ENCODE measurements at regions not wholly inside any gene's neighbourhood (a gene's known extent, or its start where the extent isn't known, plus 50 kb on each side); places are given as distances from the start of the nearest gene placed in this dataset.

DNA sequence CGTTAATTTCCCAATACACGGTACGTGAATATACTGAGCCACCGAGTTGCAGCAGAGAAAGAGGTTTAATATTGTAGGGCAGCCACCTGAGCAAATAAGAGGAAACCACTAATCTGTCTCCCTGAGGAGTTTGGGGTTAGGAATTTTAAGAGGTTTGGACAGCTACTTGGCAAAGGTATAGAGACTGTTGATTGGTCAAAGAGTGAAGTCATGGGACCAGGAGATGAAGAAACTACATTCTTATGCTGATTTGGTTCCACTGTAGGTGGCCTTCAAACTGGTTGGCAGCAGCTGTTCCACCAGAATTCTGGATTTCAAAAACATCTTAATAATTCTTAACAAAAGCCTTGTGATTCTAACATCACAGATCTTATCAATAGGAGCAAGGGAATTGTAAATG, 485.4 kb upstream of the PRMT6 start:
- intact Hi-C loops (cut with micrococcal nuclease) (no loop called here), dilution Hi-C loops (cut with MboI; ENCODE audit: extremely low pct_ligation_motif_present, low sequenced_read_pairs) (no loop called here)
- Histone ChIP-seq H4K20me1 (replicated peaks; ENCODE audit: control insufficient read depth, extremely low read depth, insufficient read depth, low read length) (no peaks in the 10 kb centered on the region), H3K4me2 (ENCODE audit: insufficient read depth, low read length) (no peak overlapping the region), H3K9me1 (replicated peaks; ENCODE audit: control insufficient read depth, extremely low read depth, insufficient read depth, low read length) (no peaks in the 10 kb centered on the region), H3K4me3 (replicated peaks in 1 of 3; ENCODE audit: insufficient read depth in 1 of 3, low read depth in 1 of 3, low read length in 3 of 3) (no peak overlapping the region), H2AFZ (ENCODE audit: low read depth, low read length) (no peak overlapping the region), H3K27me3 (ENCODE audit: control insufficient read depth in 2 of 2, insufficient read depth in 2 of 2, low read length in 2 of 2) (no peaks in the 10 kb centered on the region), H3K79me2 (ENCODE audit: control insufficient read depth, insufficient read depth, low read length) (no peaks in the 10 kb centered on the region), H3K9me3 (replicated peaks; ENCODE audit: control insufficient read depth, insufficient read depth, low read length) (peaks cover 5% of the 10 kb centered on the region), H3K27ac (ENCODE audit: insufficient read depth, low read depth, low read length) (no peak overlapping the region), H3K9ac (replicated peaks; ENCODE audit: extremely low read depth, insufficient read depth, low read length) (no peak overlapping the region), H3K4me1 (ENCODE audit: control insufficient read depth, extremely low read depth, insufficient read depth, low read length) (no peaks in the 10 kb centered on the region), H3K36me3 (ENCODE audit: control insufficient read depth in 2 of 2, extremely low read depth in 1 of 2, insufficient read depth in 2 of 2, low read length in 2 of 2) (no peaks in the 10 kb centered on the region)
- BruUV-seq (replicated peaks) = no TSS peak
- no peak for DNase-seq (ENCODE audit: low read depth, low spot score)
- no peak for FAIRE-seq
- TF ChIP-seq POLR2AphosphoS5 (IDR thresholded peaks at IDR 0.05; ENCODE audit: insufficient read depth, low read depth, low read length) (no peak), MYC (IDR thresholded peaks at IDR 0.05; ENCODE audit: low read depth, low read length) (no peak)
- ChIA-PET CTCF (no interaction called here), POLR2A (no interaction called here)

DNA sequence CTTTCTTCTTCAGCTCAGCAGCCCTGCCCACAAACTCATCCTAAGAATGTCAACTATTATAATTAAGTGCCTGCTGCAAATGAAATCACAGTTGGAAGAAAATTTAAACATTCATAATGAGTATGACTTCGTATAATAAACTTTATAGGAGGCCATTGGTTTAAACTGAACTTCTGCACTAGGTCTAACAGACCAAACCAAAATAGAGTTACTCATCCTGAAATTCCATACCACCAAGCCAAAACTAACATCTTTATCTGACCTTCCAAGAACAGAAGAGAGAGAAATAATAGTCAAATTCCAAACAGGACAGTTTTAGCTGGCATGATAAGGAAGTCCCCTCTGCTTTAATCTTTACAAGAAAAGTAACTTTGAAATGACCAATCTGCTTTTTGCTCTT, 472.4 kb upstream of the PRMT6 start:
- no peaks in the 10 kb centered on the region for H3K27me3 ChIP-seq (ENCODE audit: control insufficient read depth in 2 of 2, insufficient read depth in 2 of 2, low read length in 2 of 2)
- POLR2A ChIA-PET = no interaction called here
- CTCF ChIA-PET = no interaction called here
- TF ChIP-seq, protein P1, sequence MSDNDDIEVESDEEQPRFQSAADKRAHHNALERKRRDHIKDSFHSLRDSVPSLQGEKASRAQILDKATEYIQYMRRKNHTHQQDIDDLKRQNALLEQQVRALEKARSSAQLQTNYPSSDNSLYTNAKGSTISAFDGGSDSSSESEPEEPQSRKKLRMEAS (IDR thresholded peaks at IDR 0.05; ENCODE audit: insufficient read depth, insufficient read length) = no peak
- TF ChIP-seq, protein P2, sequence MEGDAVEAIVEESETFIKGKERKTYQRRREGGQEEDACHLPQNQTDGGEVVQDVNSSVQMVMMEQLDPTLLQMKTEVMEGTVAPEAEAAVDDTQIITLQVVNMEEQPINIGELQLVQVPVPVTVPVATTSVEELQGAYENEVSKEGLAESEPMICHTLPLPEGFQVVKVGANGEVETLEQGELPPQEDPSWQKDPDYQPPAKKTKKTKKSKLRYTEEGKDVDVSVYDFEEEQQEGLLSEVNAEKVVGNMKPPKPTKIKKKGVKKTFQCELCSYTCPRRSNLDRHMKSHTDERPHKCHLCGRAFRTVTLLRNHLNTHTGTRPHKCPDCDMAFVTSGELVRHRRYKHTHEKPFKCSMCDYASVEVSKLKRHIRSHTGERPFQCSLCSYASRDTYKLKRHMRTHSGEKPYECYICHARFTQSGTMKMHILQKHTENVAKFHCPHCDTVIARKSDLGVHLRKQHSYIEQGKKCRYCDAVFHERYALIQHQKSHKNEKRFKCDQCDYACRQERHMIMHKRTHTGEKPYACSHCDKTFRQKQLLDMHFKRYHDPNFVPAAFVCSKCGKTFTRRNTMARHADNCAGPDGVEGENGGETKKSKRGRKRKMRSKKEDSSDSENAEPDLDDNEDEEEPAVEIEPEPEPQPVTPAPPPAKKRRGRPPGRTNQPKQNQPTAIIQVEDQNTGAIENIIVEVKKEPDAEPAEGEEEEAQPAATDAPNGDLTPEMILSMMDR (IDR thresholded peaks at IDR 0.05; ENCODE audit: extremely low read depth in 1 of 2, insufficient read depth in 1 of 2, low read depth in 1 of 2, low read length in 2 of 2) = no peak
- TF ChIP-seq EZH2 (IDR thresholded peaks at IDR 0.05; ENCODE audit: borderline replicate concordance, low read depth, low read length, severe bottlenecking) (no peak), GATA2 (IDR thresholded peaks at IDR 0.05; ENCODE audit: insufficient read depth, insufficient read length, low read depth, low read length) (no peak), MYC (IDR thresholded peaks at IDR 0.05; ENCODE audit: low read depth, low read length) (no peak)
- peaks cover 2% of the 10 kb centered on the region for H3K9me3 ChIP-seq (replicated peaks; ENCODE audit: control insufficient read depth, insufficient read depth, low read length)
- no peaks in the 10 kb centered on the region for H3K9me1 ChIP-seq (replicated peaks; ENCODE audit: control insufficient read depth, extremely low read depth, insufficient read depth, low read length)
- BruUV-seq (replicated peaks) = no TSS peak
- no peak overlapping the region for H3K27ac ChIP-seq (ENCODE audit: insufficient read depth, low read depth, low read length)
- dilution Hi-C loops (cut with MboI; ENCODE audit: extremely low pct_ligation_motif_present, low sequenced_read_pairs) = no loop called here
- no peaks in the 10 kb centered on the region for H3K79me2 ChIP-seq (ENCODE audit: control insufficient read depth, insufficient read depth, low read length)
- H3K4me3 ChIP-seq (replicated peaks in 1 of 3; ENCODE audit: insufficient read depth in 1 of 3, low read depth in 1 of 3, low read length in 3 of 3) = no peak overlapping the region
- intact Hi-C loops (cut with micrococcal nuclease) = no loop called here
- H3K36me3 ChIP-seq (ENCODE audit: control insufficient read depth in 2 of 2, extremely low read depth in 1 of 2, insufficient read depth in 2 of 2, low read length in 2 of 2) = no peaks in the 10 kb centered on the region
- H2AFZ ChIP-seq (ENCODE audit: low read depth, low read length) = no peak overlapping the region
- H3K9ac ChIP-seq (replicated peaks; ENCODE audit: extremely low read depth, insufficient read depth, low read length) = no peak overlapping the region
- H3K4me1 ChIP-seq (ENCODE audit: control insufficient read depth, extremely low read depth, insufficient read depth, low read length) = no peaks in the 10 kb centered on the region
- DNase-seq (ENCODE audit: low read depth, low spot score) (no peak), FAIRE-seq (no peak)
- H3K4me2 ChIP-seq (ENCODE audit: insufficient read depth, low read length) = no peak overlapping the region
- H4K20me1 ChIP-seq (replicated peaks; ENCODE audit: control insufficient read depth, extremely low read depth, insufficient read depth, low read length) = no peaks in the 10 kb centered on the region

Data from endothelial cell of umbilical vein (primary cell).